Glomerular visceral epithelial cell (primary cell): ENCODE measurements at regions not wholly inside any gene's neighbourhood (a gene's known extent, or its start where the extent isn't known, plus 50 kb on each side); places are given as distances from the start of the nearest gene placed in this dataset.
"Not testable (repeated sequence)": the region's sequence is repeated elsewhere in the genome, so short reads cannot be mapped to it uniquely, and the experiment has no call there.

Experiments used
- DNase-seq: peaks from one replicate; pipeline ENCODE4 v3.0.0-alpha.2; 2016; ENCODE audit errors: extremely low spot score

DNA sequence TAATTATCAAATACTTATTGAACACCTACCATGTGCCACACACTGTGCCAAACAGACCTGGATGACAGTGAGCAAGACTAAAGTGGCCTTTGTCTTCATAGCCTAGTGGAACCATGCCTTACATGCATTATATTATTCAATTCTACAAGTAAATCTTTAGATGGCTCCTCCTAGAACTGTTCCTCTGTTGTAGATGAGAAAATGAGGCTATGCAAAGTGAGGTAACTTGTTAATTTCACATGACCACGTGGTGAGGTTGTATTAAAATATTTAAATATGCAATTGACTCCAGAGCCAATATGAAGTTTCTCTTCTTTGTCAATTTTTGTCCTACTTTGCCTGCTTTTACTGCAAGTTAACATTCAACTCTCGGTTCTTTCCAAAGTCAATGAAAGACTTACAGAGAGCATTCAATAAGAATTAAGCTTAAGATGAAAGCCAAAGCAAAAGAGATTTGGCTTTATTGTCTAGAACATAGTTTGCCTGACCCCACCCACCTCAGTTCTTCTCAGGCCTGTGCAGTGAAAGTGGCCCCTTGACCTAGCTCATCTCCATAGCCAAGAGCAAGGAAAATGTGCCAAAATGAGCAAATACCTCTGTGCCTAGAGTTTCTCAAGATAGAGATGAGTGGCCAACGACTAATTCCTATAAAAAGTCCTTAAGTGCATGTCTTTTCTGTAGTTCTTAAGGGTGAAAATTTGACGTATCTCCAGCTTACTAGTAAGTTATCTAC is 263.2 kb upstream of the NFIA start:
- DNase-seq = no peak

DNA sequence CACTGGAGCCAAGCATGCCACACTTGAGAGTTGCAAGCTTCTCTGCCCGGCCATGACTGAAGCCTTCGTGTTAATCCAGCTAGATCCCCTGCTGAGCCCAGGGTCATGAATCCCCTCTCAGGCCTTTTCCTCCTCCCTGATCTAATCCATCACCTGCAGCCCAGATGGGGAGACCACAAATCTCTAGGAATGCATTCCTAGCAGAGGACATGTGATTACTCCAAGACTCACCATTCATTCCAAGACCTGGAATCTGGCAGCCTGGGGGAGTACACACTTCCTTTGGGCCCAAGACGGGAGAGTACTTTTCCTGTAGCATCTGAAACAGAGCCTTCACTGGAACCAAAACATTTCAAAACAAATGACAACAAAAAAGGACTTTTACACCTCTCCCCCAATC is 269.3 kb upstream of the NFIA start:
- no peak for DNase-seq

DNA sequence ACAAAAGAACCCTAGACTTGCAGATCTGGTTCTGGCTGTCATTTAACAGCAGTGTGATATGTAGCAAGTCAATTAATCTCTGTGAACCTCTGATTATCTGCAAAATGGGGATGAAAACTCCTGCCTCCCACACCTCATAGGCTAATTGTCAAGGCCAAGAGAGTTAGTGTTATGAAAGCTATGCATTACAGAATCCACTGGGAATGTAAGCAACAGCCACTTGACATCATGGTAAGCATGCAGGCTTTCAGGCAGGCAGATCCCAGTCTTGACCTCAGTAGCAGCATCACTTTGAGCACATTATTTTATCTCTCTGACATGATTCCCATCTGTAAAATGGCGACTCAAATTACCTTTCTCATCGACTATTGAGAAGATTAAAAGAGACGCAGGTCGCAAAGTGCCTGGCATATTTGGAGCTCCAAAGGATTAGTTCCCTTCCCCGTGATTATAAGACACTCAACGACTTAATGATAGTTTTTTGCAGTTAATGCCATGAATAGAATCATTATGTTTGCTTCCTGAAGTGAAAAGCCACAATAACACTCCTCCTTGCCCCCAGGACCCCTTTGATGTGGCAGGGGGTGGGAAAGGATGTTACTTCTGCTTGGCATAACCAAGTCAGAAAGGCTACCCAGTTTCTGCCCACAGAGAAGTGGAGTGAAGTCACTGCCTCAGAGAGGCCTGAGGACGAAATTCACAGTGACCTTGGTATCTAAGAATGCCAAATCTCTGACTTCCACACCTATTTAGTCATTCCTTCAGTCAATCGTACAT is 273.0 kb upstream of the NFIA start:
- no peak for DNase-seq

DNA sequence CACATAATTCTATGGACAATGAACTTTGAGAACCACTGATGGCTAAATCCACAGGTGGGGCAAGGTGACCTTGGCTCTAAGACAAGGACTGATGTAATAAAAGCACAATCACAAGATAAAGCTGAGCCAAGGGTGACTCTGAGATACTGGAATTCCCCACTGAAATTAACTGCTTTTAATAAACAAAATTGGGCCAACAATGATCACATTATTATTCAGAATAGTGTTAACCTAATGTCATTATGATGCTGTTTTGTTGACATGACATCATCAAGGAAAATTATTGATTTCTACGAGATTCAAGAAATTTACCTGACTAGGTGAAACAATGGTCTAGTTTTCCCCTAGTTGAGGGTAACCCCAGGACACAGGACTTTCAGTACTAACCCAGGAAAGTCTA is 273.7 kb upstream of the NFIA start:
- no peak for DNase-seq

DNA sequence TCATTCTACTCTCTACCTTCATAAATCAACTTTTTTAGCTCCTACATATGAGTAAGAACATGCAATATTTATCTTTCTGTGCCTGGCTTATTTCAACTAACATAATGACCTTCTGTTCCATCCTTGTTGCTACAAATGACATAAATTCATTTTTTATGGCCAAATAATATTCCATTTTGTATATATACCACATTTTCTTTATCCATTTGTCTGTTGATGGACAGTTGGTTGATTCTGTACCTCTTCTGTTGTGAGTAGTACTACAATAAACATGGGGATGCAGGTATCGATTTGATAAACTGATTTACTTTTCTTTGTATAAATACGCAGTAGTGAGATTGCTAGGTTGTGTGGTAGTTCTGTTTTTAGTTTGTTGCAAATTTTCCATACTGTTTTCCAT is 279.5 kb upstream of the NFIA start:
- no peak for DNase-seq

- DNase-seq = no peak
These were observed 285.0 kb upstream of the NFIA start for GRCh38 chr1:60797351-60797750.

DNA sequence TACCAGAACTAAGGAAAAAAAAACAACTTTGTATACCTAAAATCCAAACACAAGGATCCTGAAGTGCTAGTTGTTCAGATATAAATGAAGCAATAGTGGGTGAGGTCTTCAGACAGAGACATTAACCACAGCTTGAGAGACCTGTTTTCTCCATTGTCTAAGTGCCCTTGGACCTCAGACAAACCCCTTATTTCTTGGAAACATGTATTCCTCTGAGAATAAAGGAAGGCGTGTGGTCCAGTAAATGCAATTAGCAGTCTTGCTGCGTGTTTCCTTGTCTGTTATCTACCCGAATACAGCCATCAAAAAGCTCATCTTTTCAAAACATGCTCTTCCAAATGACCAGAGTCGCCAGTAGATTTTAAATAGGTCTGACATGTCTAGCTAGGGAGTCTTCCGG is 291.1 kb upstream of the NFIA start:
- no peak for DNase-seq

GRCh38 chr1:60773099-60773498 is 309.3 kb upstream of the NFIA start:
- DNase-seq = not testable (repeated sequence)

DNA sequence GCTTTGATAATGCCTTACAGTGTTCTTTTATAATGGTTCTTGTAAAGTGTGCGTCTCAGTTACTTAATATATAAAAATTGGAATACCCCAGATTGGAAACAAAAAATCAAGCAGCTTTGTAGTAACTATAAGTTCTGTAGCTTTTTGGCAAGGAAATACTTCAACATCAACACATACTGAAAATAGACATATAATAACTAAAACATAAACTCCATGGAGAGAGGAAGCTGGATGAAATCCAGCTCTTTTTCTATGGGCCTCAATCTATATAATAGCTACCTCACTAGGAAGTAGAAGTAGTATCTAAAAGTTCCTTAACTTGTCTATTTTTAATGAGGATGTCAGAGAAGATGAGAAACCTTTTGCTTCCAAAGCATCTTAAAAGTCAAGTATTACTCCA is 313.3 kb upstream of the NFIA start:
- DNase-seq = no peak

DNA sequence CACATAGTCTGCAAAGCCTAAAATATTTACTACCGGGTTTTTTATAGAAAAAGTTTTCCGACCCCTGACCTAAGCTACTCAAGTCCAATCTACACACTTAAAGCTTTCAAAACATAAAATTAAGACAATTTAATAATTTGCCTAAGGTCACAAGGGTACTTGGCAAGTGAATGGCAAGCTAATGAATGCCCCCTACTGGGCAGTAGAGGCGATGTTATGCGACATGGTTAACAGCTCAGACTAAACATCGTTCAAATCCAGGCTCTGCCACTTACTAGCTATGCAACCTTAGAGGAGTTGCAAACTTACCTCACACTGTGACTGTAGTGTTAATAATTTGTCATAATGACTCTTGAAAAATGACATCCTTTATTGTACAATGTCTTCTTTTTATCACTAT is 317.2 kb upstream of the NFIA start:
- no peak for DNase-seq

DNA sequence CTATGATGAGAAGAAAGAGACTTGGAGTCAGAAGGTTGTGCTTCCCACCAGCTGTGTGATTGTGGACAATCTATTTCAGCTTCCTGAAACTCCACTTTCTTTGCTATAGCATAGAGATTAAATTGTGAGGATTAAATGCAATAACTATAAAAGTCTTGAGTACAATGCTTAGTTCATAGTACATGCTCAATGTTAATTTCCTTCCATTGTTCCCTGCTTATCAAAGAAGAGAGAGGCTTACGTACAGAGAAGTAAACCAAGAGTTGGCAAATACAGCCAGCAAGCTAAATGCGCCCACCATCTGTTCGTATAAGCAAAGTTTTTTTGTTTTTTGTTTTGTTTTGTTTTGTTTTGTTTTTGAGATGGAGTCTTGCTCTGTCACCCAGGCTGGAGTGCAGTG is 317.9 kb upstream of the NFIA start:
- no peak for DNase-seq

DNA sequence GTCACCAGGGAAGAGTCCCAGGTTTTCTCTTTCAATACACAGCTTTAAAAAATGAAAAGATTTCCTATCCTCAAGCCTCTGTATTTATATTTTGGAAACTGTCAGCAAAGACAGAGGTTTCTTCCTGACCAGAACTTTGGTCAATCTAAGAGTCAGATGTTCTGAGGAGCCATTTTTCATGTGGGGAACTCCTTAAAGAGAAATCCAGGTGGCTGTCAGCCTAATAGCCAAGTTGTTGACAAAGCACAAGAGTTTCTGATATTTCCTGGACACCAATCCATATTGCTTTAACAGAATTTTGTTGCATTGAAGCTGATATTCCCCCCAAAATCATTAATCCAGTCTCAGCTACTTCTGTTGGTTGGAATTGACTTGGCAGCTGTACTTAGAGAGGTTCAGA is 318.6 kb upstream of the NFIA start:
- no peak for DNase-seq

DNA sequence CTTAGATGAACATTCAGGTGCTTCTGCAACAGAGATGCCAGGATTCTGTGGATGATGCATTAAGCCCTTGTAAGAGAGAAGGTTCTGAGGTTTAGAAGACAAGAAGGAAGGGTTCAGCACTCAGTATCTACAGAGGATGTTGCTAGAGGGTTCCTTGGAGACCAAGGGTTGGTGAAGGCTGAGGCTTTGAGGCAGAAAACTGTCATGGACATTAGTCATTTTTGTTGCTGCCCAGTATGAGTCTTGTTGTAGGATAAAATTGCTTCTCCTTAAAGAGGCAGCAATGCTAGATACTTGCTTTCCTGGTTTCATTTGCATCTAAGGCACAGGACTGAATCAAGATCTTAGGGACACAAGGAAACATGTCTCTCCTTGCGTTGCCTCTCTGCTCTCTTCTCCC is 319.4 kb upstream of the NFIA start:
- no peak for DNase-seq

DNA sequence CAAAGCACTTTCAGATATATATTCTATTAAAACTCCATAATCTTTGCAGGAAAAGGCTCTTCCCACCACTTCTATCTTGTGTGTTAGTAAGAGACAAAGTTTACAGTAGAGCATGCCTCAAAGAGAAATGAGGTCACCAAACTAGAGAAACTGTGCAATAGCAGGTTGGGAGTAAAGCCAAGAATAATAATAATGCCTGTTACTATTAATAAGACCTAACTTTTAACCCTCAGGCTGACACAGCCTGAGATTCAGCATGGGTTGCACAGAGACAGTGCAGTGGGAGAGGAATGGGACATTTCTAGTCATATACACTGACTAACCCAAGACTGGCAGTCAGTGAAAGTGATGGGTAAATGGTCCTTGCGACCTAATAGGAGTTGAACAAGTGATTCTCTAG is 320.2 kb upstream of the NFIA start:
- DNase-seq = no peak

- no peak for DNase-seq
These were observed 323.1 kb upstream of the NFIA start for GRCh38 chr1:60759291-60759690.

- no peak for DNase-seq
These were observed 324.9 kb upstream of the NFIA start for GRCh38 chr1:60757485-60757884.

GRCh38 chr1:60753036-60753900 is 329.1 kb upstream of the NFIA start:
- no peak for DNase-seq

DNA sequence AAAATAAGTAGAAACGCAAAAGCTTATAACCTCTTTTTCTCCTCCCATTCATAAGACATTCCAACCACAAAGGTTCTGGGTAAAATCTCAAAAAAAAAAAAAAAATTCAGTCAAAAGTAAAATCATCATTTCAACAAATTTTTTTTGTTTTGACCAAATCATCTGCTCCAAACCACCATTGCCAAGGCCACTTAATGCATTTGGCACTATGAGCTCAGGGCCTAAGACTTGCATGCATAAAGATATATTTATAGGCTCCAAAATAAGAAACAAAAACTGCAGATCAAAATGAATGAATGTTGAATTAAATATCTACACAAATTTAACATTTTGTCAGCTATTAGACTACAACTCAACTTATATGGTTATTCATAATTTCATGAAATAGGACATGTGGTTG is 331.1 kb upstream of the NFIA start:
- DNase-seq = no peak

DNA sequence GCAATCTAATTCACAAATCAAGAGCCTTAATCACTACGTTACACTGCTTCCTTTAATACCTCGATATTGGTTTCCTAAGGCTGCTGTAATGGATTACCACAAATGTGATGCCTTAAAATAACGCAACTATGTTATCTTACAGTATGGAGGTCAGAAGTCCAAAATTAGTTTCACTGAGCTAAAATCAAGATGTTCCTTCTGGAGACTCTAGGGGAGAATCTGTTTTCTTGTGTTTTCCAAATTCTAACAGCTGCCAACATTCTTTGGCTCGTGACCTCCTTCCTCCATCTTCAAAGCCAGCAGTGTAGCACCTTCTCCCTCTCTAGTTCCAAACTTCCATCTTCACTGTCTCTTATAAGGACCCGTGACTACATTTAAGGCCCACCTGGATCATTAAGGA is 335.0 kb upstream of the NFIA start:
- no peak for DNase-seq

GRCh38 chr1:60746278-60746791 is 336.0 kb upstream of the NFIA start:
- no peak for DNase-seq

- no peak for DNase-seq
These were observed 336.9 kb upstream of the NFIA start for GRCh38 chr1:60745484-60745883.

- no peak for DNase-seq
These were observed 340.0 kb upstream of the NFIA start for GRCh38 chr1:60742339-60742738.
